MCF 10A (cell line): ENCODE measurements at regions not wholly inside any gene's neighbourhood (a gene's known extent, or its start where the extent isn't known, plus 50 kb on each side); places are given as distances from the start of the nearest gene placed in this dataset.

Experiments
- BruUV-seq: library from RNA; stranded (reverse); fragments of 400-500 nt; replicated peaks from 2 replicates; lab custom pipeline; 2021; lab: Mats Ljungman, UMichigan
- CTCF ChIA-PET: fragments of 300-600 bp; sonication (Branson Sonifier 250); formaldehyde crosslinking; extraction: SDS; loops from one replicate; lab custom pipeline; 2021; ENCODE audit warnings: antibody characterized with exemption, inconsistent platforms; lab: Yijun Ruan, JAX
- POLR2A ChIA-PET: fragments of 300-600, 350-650 bp; sonication (Branson Sonifier 250); formaldehyde crosslinking; extraction: SDS; loops from one replicate; lab custom pipeline; 2020; ENCODE audit warnings: antibody characterized with exemption, inconsistent platforms; lab: Yijun Ruan, JAX
- DNase-seq: peaks from one replicate; pipeline ENCODE4 v3.0.0-alpha.2; 2018; ENCODE audit not compliant: unreplicated experiment
- H3K27ac Mint-ChIP-seq: one replicate; pipeline ENCODE4 v1.8.0; 2022; ENCODE audit warnings: mild to moderate bottlenecking, low read depth, mixed read lengths; ENCODE audit not compliant: unreplicated experiment
- H3K27me3 Mint-ChIP-seq: one replicate; pipeline ENCODE4 v1.8.0; 2022; ENCODE audit warnings: mixed read lengths; ENCODE audit not compliant: insufficient read depth, unreplicated experiment
- H3K36me3 Mint-ChIP-seq: one replicate; pipeline ENCODE4 v1.8.0; 2022; ENCODE audit warnings: mild to moderate bottlenecking, moderate library complexity, mixed read lengths; ENCODE audit not compliant: insufficient read depth, unreplicated experiment
- H3K4me1 Mint-ChIP-seq: one replicate; pipeline ENCODE4 v1.8.0; 2022; ENCODE audit warnings: mixed read lengths; ENCODE audit not compliant: insufficient read depth, unreplicated experiment
- H3K4me3 Mint-ChIP-seq: one replicate; pipeline ENCODE4 v1.8.0; 2022; ENCODE audit warnings: mild to moderate bottlenecking, moderate library complexity, mixed read lengths; ENCODE audit not compliant: unreplicated experiment
- H3K9me3 Mint-ChIP-seq: one replicate; pipeline ENCODE4 v1.8.0; 2022; ENCODE audit warnings: mixed read lengths; ENCODE audit not compliant: unreplicated experiment
- CTCF ChIP-seq: fragments of 200-600 bp; IDR thresholded peaks from one replicate; pipeline ENCODE4 v1.8.0; 2022; ENCODE audit warnings: antibody characterized with exemption, mild to moderate bottlenecking; ENCODE audit not compliant: unreplicated experiment
- intact Hi-C: fragments of 100-400 bp; cut with micrococcal nuclease; formaldehyde crosslinking; loops from 2 replicates; pipeline ENCODE4 v1.14.1; 2022

- no peaks in the 10 kb centered on the region for H3K9me3 Mint-ChIP-seq
- POLR2A ChIA-PET: no interaction called here
- H3K4me1 Mint-ChIP-seq: no peaks in the 10 kb centered on the region
- intact Hi-C loops: no loop called here
- H3K4me3 Mint-ChIP-seq: no peak overlapping the region
- CTCF ChIA-PET: no interaction called here
- H3K27me3 Mint-ChIP-seq: peaks cover 52% of the 10 kb centered on the region
- BruUV-seq: no TSS peak
- H3K27ac Mint-ChIP-seq: no peak overlapping the region
- H3K36me3 Mint-ChIP-seq: no peaks in the 10 kb centered on the region
- DNase-seq: no peak
- no peak for TF ChIP-seq CTCF
These were observed 335.1 kb upstream of the POM121L12 start for GRCh38 chr7:52700349-52700748.

GRCh38 chr7:52695973-52696595 is 339.3 kb upstream of the POM121L12 start:
- Mint-ChIP-seq H3K4me1 (no peaks in the 10 kb centered on the region), H3K36me3 (no peaks in the 10 kb centered on the region), H3K27ac (no peak overlapping the region), H3K27me3 (peaks cover 60% of the 10 kb centered on the region), H3K4me3 (no peak overlapping the region), H3K9me3 (no peaks in the 10 kb centered on the region)
- no peak for DNase-seq
- intact Hi-C loops: no loop called here
- ChIA-PET CTCF (no interaction called here), POLR2A (interaction anchor here (0.7 kb wide), 1 partner anchor 11 kb away, joined by 3 read pairs; no protein-coding TSS in a partner anchor)
- TF ChIP-seq CTCF: no peak
- no TSS peak for BruUV-seq

GRCh38 chr7:52691257-52691656 is 344.2 kb upstream of the POM121L12 start:
- H3K4me1 Mint-ChIP-seq: no peaks in the 10 kb centered on the region

GRCh38 chr7:52689912-52690311 is 345.5 kb upstream of the POM121L12 start:
- H3K4me3 Mint-ChIP-seq: no peak overlapping the region
- no peak overlapping the region for H3K27ac Mint-ChIP-seq
- TF ChIP-seq CTCF: no peak
- DNase-seq: no peak
- H3K9me3 Mint-ChIP-seq: no peaks in the 10 kb centered on the region
- peaks cover 37% of the 10 kb centered on the region for H3K27me3 Mint-ChIP-seq
- no TSS peak for BruUV-seq
- H3K4me1 Mint-ChIP-seq: no peaks in the 10 kb centered on the region
- ChIA-PET CTCF (no interaction called here), POLR2A (no interaction called here)
- H3K36me3 Mint-ChIP-seq: no peaks in the 10 kb centered on the region
- intact Hi-C loops: no loop called here

More at GRCh38 chr7:52691257-52691656, 344.2 kb upstream of the POM121L12 start:
- DNase-seq: no peak
- no peak for TF ChIP-seq CTCF
- Mint-ChIP-seq H3K36me3 (no peaks in the 10 kb centered on the region), H3K27ac (no peak overlapping the region), H3K27me3 (peaks cover 44% of the 10 kb centered on the region), H3K9me3 (no peaks in the 10 kb centered on the region), H3K4me3 (no peak overlapping the region)
- intact Hi-C loops: no loop called here
- ChIA-PET CTCF (no interaction called here), POLR2A (no interaction called here)
- BruUV-seq: no TSS peak
